H1 (cell line): ENCODE measurements at regions not wholly inside any gene's neighbourhood (a gene's known extent, or its start where the extent isn't known, plus 50 kb on each side); places are given as distances from the start of the nearest gene placed in this dataset.

ENCODE experiments used
- CTBP2 ChIP-seq: IDR thresholded peaks from 2 replicates; pipeline ENCODE4 v1.7.0; 2011; ENCODE audit warnings: borderline replicate concordance, mild to moderate bottlenecking, moderate library complexity, mixed read lengths, low read length; ENCODE audit not compliant: insufficient read depth, insufficient read length
- TBP ChIP-seq: IDR thresholded peaks from 2 replicates; pipeline ENCODE4 v1.6.1; 2011; ENCODE audit warnings: low read depth, low read length, improper control_type of control experiment
- TCF12 ChIP-seq: IDR thresholded peaks from 2 replicates; pipeline ENCODE4 v1.6.1; 2011; ENCODE audit warnings: low read depth, mild to moderate bottlenecking, low read length

- TF ChIP-seq TBP (no peak), CTBP2 (no peak), TCF12 (no peak)
Measured at GRCh38 chr3:147152476-147152875, 253.9 kb downstream of the ZIC4 start (continued).
